Parathyroid adenoma (tissue), 2 donors: ENCODE measurements at regions not wholly inside any gene's neighbourhood (a gene's known extent, or its start where the extent isn't known, plus 50 kb on each side); places are given as distances from the start of the nearest gene placed in this dataset.

ENCODE experiments used
- H2AFZ ChIP-seq: fragments of 300-600 bp; sonication (generic); one replicate; pipeline ENCODE4 v1.7.0; 2017; ENCODE audit warnings: antibody characterized with exemption, mild to moderate bottlenecking
- H3K27ac ChIP-seq: fragments of 300-600 bp; sonication (generic); one replicate; pipeline ENCODE4 v1.7.0; 2017
- H3K27me3 ChIP-seq: fragments of 300-600 bp; sonication (generic); one replicate; pipeline ENCODE4 v1.7.0; 2017; ENCODE audit warnings: low read length; ENCODE audit not compliant: control insufficient read depth, insufficient read depth
- H3K36me3 ChIP-seq: fragments of 300-600 bp; sonication (generic); one replicate; pipeline ENCODE4 v1.7.0; 2017; ENCODE audit warnings: low read length; ENCODE audit not compliant: control insufficient read depth, insufficient read depth
- H3K4me1 ChIP-seq: fragments of 300-600 bp; sonication (generic); one replicate; pipeline ENCODE4 v1.7.0; 2017; ENCODE audit warnings: control low read depth
- H3K4me2 ChIP-seq: fragments of 300-600 bp; sonication (generic); one replicate; pipeline ENCODE4 v1.7.0; 2017; ENCODE audit warnings: low read length
- H3K4me3 ChIP-seq: fragments of 300-600 bp; sonication (generic); one replicate; pipeline ENCODE4 v1.7.0; 2017; ENCODE audit warnings: low read depth, low read length
- H3K79me2 ChIP-seq: fragments of 300-600 bp; sonication (generic); one replicate; pipeline ENCODE4 v1.7.0; 2017; ENCODE audit warnings: control low read depth
- H3K9ac ChIP-seq: fragments of 300-600 bp; sonication (generic); one replicate; pipeline ENCODE4 v1.7.0; 2017; ENCODE audit warnings: mild to moderate bottlenecking
- H3K9me3 ChIP-seq: fragments of 300-600 bp; sonication (generic); one replicate; pipeline ENCODE4 v1.7.0; 2017; ENCODE audit warnings: low read length; ENCODE audit not compliant: control insufficient read depth
- CTCF ChIP-seq: fragments of 300-600 bp; sonication (generic); IDR thresholded peaks from one replicate; pipeline ENCODE4 v1.7.0; 2017; ENCODE audit warnings: antibody characterized with exemption, mild to moderate bottlenecking
- donor health status: primary hyperparathyroidism.

DNA sequence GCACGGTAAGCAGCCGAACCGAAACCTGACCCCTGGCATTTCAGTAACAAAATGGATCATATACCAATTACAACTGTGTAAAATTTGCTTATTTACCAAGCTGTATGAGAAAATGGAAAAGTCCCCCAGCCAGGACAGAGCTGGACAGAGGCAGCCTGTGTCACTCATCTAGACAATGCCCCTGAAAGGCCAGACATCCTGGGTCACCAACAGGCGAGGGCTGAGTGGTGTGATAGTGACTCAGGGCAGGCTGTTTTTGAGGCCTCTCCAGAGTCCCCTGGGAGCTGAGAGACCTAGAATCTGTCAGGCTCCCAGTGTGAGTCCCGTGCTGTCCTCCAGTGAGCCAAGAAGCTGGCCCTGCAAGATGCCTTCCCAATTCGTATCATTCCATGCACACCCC lies 680.4 kb downstream of the TBC1D22A start:
- H3K4me3 ChIP-seq, result no peak overlapping the region
- H2AFZ ChIP-seq, result no peak overlapping the region
- no peak for TF ChIP-seq CTCF
- no peak overlapping the region for H3K4me2 ChIP-seq
- H3K9ac ChIP-seq, result no peak overlapping the region
- H3K27ac ChIP-seq, result no peak overlapping the region
- no peaks in the 10 kb centered on the region for H3K9me3 ChIP-seq
- H3K79me2 ChIP-seq, result no peaks in the 10 kb centered on the region
- no peaks in the 10 kb centered on the region for H3K4me1 ChIP-seq
- no peaks in the 10 kb centered on the region for H3K27me3 ChIP-seq
- H3K36me3 ChIP-seq, result no peaks in the 10 kb centered on the region

GRCh38 chr22:47439643-47440265 lies 677.3 kb downstream of the TBC1D22A start:
- Histone ChIP-seq H3K4me1 (no peaks in the 10 kb centered on the region), H3K4me3 (no peak overlapping the region), H3K9ac (no peak overlapping the region), H2AFZ (no peak overlapping the region), H3K27me3 (no peaks in the 10 kb centered on the region), H3K4me2 (no peak overlapping the region), H3K27ac (no peak overlapping the region), H3K79me2 (no peaks in the 10 kb centered on the region), H3K36me3 (no peaks in the 10 kb centered on the region), H3K9me3 (peaks cover 4% of the 10 kb centered on the region)
- no peak for TF ChIP-seq CTCF

DNA sequence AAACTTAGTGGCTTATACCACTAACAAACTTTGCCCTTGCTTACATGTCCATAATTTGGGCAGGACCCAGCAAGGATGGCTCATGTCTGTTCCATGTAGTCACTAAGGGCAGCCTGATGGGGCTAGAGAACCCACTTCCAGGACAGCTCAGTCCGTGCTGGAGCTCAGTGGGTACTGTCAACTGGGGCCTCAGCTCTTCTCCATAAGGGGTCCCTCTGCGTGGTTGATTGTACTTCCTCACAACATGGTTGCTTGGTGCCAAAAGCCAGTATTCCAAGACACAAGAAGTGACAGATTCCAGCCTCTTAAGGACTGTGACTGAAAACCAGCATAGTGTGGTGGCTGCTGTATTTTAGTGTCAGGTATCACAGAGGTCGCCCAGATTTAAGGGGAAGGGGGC lies 675.2 kb downstream of the TBC1D22A start:
- no peaks in the 10 kb centered on the region for H3K27me3 ChIP-seq

DNA sequence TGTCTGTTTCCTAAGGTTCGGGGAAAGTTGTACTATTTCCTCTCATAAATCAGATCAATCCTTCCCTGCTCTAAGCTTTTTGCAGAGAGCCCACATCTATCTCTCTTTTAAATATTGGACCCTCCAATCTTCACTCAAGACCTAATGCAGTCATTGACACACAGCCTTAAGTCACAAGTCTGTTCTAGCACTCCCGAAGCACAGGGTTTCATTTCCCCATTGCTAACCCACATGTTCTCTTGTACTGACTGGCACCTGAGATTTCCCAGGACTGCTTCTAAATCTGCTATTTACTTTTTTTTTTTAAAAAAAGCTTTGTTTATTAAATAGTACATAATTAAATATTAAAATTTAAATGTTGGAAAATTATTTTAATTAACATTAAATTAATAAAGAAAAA lies 674.7 kb downstream of the TBC1D22A start:
- Histone ChIP-seq H3K27me3 (no peaks in the 10 kb centered on the region), H3K27ac (no peak overlapping the region), H3K4me3 (no peak overlapping the region), H2AFZ (no peak overlapping the region), H3K9me3 (peaks cover 4% of the 10 kb centered on the region), H3K36me3 (no peaks in the 10 kb centered on the region), H3K4me1 (no peaks in the 10 kb centered on the region), H3K9ac (no peak overlapping the region), H3K79me2 (no peaks in the 10 kb centered on the region), H3K4me2 (no peak overlapping the region)
- no peak for TF ChIP-seq CTCF

More for the DNA sequence above, 675.2 kb downstream of the TBC1D22A start:
- Histone ChIP-seq H3K4me1 (no peaks in the 10 kb centered on the region), H3K4me3 (no peak overlapping the region), H3K9ac (no peak overlapping the region), H3K79me2 (no peaks in the 10 kb centered on the region), H3K27ac (no peak overlapping the region), H3K9me3 (peaks cover 4% of the 10 kb centered on the region), H3K36me3 (no peaks in the 10 kb centered on the region), H2AFZ (no peak overlapping the region), H3K4me2 (no peak overlapping the region)
- no peak for TF ChIP-seq CTCF

DNA sequence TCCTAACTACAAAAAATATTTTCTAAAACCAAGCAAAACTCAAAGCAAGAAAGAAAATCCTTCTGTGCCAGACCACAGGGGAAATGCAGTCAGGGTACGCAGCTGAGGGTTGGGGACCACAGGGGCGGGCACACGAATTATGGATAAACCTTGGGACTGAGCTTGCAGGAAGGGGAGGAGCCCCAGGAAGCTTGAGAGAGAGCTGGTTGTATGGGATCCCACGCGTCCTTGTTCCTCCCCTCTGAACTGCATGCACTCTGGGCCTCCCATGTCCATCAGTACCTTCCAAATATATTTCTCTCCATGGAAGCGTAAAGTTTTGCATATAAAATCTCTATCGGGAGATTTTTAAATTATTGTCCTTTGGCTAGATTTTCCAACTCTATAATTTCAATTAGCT lies 673.4 kb downstream of the TBC1D22A start:
- H3K36me3 ChIP-seq, result no peaks in the 10 kb centered on the region
- H3K79me2 ChIP-seq, result no peaks in the 10 kb centered on the region
- no peaks in the 10 kb centered on the region for H3K4me1 ChIP-seq
- peaks cover 4% of the 10 kb centered on the region for H3K9me3 ChIP-seq
- no peak overlapping the region for H3K9ac ChIP-seq
- H3K4me3 ChIP-seq, result no peak overlapping the region
- TF ChIP-seq CTCF, result no peak
- no peak overlapping the region for H3K27ac ChIP-seq
- H3K4me2 ChIP-seq, result no peak overlapping the region
- H3K27me3 ChIP-seq, result no peaks in the 10 kb centered on the region
- no peak overlapping the region for H2AFZ ChIP-seq
